Adrenal gland (tissue), 5 donors: ENCODE measurements at regions not wholly inside any gene's neighbourhood (a gene's known extent, or its start where the extent isn't known, plus 50 kb on each side); places are given as distances from the start of the nearest gene placed in this dataset.
"Not testable (repeated sequence)": the region's sequence is repeated elsewhere in the genome, so short reads cannot be mapped to it uniquely, and the experiment has no call there.

Experiments
- POLR2A ChIP-seq, 2 donors: fragments of 450-650 bp; IDR thresholded peaks; one replicate each; pipeline ENCODE4 v1.6.1; 2017; ENCODE audit warnings: antibody characterized with exemption in 2 of 2, mild to moderate bottlenecking in 2 of 2, moderate library complexity in 1 of 2
- TF ChIP-seq, protein P1 (sequence below), 6 experiments: fragments of 450-650 bp in 4 of 6; fragments of 200-600 bp in 2 of 6; sonication (generic) in 1 of 6; IDR thresholded peaks; 1 replicate in 5 of 6; 2 replicates in 1 of 6; pipeline versions ENCODE4 v1.5.1 to v1.8.0; 2016 to 2021; ENCODE audit warnings: antibody characterized with exemption in 6 of 6, mild to moderate bottlenecking in 2 of 6, moderate library complexity in 1 of 6
- donor health status: DM: no; HTN: no; CAD: no.

DNA sequence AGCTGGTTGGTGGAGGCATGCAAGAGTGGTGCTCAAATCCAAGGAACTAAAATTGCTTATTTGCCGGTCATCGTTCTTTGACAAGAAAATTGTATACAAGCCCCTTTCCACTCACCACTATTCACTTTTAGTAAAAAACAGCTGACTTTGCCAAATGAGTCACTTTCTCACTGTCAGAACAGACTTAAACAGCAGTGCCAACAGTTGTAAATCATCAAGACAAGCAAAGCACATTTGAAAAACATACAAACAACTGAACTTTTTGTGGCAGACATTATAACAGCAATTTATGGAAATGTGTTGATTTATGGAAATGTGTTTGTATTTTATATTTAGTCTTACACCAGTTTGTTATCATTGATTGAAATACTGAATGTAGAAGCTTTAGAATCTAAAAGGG is 112.8 kb upstream of the SAMD11 start:
- TF ChIP-seq, protein P1, sequence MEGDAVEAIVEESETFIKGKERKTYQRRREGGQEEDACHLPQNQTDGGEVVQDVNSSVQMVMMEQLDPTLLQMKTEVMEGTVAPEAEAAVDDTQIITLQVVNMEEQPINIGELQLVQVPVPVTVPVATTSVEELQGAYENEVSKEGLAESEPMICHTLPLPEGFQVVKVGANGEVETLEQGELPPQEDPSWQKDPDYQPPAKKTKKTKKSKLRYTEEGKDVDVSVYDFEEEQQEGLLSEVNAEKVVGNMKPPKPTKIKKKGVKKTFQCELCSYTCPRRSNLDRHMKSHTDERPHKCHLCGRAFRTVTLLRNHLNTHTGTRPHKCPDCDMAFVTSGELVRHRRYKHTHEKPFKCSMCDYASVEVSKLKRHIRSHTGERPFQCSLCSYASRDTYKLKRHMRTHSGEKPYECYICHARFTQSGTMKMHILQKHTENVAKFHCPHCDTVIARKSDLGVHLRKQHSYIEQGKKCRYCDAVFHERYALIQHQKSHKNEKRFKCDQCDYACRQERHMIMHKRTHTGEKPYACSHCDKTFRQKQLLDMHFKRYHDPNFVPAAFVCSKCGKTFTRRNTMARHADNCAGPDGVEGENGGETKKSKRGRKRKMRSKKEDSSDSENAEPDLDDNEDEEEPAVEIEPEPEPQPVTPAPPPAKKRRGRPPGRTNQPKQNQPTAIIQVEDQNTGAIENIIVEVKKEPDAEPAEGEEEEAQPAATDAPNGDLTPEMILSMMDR (IDR thresholded peaks at IDR 0.05) = not testable (repeated sequence)
- TF ChIP-seq POLR2A (IDR thresholded peaks at IDR 0.05) = not testable (repeated sequence)
